HUDEP-2 (cell line): ENCODE measurements at regions not wholly inside any gene's neighbourhood (a gene's known extent, or its start where the extent isn't known, plus 50 kb on each side); places are given as distances from the start of the nearest gene placed in this dataset.

Experiments
- DNase-seq, 76 experiments: peaks; one replicate each; lab custom pipeline; 2025; ENCODE audit not compliant: unreplicated experiment in 76 of 76; lab: John Stamatoyannopoulos, UW

DNA sequence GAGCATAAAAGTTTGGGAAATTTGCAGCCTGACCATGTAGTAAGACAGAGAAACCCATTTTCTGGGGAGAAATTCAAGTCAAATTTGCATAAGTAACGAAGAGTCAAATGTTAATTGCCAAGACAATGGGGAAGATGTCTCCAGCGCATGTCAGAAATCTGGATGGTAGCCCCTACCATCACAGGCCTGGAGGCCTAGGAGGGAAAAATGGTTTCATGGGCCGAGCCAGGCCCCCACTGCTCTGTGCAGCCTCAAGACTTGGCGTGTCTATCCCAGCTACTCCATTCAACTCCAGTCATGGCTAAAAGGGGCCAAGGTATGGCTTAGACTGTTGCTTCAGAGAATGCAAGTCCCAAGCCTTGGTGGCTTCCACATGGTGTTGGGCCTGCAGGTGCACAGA is 269.8 kb downstream of the RFC3 start:
- DNase-seq = no peak

DNA sequence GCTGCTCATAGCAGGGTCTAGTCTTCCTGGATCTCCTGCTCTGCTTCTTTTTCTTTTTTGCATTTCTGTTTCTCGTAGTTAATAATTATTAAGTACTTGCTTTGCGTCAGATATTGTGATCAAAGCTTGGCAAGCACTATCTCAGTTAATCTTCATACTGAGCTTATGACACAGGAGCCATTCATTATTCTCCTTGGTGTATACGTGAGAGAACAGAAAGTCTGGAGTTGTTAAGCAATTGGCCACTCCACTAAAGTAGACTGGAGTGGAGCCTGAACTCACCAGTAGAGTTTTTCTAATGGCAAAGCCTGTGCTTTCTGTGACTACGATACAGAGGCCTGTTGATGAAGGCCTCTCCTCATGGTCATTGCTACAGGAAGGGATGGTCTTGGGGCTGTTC is 285.9 kb downstream of the RFC3 start:
- no peak for DNase-seq

DNA sequence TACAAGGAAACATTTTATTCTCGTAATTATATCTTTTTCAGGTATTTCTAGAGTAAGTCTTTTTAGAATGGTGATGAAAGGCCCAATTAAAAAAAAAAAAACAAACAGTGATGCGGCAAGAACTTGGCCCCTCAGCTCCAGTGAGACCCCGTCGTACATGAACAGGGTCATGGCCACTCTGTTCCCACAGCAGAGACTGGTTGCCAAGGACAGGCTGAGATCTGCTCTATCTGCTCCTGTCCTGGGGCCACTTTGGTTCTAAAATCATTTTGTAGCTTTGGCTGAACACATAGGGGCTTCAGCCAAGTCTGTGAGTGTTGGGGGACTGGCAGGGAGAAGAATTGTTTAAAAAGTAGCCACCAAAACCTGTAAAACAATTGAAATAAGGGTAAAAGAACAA is 286.9 kb downstream of the RFC3 start:
- DNase-seq = no peak

DNA sequence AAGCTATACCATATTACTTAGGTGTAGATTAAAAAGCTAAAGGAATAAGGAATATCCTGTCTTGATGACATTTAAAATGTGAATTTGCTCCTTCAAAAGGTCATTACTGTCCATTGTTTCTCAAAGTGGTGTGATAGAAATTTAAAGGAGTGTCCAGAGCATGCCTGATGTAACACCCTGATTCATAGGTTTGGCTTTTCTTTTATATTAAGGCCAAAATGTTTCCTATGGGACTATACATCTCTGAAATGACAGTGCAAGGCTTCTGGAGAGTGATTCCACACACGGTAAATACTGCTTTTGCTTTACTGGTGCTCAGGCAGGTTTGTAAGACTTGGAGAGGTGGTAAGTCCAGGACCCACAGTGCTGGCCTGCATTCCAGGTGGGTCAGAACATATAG is 289.9 kb downstream of the RFC3 start:
- no peak for DNase-seq

DNA sequence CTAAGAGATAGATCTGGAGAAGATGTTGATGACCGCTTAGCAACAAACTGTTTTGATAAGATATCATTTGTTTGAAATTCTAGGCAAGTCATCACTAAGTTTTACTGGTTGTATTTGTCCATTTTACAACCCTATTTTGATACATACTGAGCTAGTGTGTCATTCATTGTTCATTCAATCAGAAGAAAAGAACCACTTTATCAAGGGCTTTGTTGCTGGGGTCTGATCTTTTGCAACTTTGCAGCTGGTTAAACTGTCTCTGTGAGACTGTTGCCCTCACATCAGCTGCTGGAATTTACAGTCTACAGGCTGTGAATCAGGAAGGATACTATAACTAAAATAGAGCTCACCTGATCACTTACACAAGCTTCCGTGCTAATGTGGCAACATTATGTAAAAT is 290.5 kb downstream of the RFC3 start:
- no peak for DNase-seq

DNA sequence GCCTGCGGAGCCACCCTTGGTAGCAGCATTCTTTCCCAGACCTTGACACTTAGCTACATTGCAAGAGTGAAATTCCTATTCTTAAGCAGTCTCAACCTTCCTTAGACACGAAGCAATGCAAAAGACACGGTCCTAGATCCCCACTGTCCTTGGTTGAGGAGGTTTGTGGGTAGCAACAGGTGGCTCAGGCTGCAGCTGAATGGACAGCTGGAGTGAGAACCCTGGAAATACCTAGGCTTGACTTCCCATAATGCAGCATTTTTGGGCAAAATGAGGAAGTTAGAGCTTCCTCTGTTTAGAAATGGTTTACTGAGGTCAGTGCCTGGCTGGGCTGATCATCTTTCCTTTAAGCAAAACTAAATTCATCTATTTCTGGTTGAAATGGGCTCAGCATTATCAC is 296.6 kb downstream of the RFC3 start:
- DNase-seq = no peak

DNA sequence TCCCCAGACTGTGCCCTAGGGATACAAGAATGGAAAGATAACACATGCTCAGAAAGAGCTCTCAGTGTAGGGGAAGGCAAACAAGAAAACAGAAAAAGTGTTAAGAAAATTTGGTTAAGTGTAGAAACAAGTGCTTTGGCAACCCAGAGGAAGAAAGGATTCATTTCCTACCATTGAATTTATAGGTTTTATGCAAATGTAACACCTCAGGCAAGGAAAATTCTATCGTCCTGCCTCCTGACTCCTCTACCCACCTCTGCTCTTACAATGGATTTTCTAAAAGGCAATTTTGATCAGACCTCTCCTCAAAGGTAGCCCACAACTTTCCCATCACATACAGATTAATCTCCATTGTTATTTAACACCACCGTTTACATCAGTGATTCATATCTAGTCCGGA is 298.7 kb downstream of the RFC3 start:
- DNase-seq = no peak

DNA sequence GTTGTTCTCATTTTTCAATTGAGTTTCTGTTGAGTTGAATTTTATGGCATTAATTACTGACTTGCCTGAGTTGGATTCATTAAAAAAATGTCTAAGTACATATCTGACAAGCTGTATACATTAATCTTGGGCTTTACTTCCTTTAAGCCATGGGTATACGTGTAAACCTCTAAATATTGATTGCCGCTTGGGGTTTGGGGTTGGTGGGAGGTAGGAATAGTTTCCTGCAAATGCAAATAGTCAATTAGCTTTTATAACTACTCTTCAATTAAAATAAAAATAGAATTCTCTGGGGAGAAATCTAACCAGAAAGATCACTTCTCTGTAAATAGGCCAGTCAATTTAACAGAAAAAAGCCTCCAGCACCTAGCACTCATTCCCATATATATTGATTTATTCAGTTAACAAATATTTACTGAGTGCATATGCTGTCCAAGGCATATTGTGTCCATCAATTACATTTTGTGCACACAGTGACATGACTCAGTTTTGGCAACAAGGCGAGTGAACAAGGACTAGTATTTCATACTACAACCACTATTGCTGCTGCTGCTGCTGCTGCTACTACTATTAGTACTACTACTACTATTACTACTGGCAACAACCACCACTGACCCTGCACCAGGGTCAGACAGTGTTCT is 306.8 kb downstream of the RFC3 start:
- DNase-seq = no peak

DNA sequence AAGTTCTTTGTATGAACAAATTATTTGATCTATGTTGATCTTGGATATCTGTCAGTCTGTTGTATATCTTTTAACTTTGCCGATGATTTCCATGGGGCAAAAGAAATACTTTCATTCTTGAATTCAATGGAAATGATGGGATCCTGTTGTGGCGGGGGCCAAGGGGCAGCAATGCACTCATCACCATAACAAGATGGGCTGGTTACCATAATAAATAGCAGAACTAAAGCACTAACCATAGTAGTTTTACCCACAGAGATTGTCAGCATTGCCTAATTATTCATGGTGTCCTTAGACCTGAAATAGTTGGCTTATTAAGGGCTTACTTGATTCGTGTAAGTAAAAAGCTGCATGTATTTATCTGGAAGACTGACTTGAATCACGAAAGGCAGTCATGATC is 309.6 kb downstream of the RFC3 start:
- no peak for DNase-seq

DNA sequence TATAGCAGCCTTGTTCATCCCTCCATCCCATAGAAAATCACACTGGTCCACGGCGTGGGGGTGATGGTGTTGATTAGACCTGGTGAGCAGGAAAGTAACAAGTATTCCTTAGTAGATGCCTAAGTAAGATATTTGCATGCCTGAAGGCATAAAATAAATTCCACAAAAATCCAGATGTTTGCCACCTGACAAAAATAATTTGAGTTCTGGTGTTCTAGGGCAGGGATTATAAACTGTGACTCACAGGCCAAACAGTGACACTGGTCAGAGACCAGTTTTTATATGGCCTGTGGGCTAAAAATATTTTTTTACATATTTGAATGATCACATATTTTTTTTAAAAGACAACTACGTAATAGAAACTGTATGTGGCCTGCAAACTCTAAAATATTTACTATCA is 310.7 kb downstream of the RFC3 start:
- no peak for DNase-seq

DNA sequence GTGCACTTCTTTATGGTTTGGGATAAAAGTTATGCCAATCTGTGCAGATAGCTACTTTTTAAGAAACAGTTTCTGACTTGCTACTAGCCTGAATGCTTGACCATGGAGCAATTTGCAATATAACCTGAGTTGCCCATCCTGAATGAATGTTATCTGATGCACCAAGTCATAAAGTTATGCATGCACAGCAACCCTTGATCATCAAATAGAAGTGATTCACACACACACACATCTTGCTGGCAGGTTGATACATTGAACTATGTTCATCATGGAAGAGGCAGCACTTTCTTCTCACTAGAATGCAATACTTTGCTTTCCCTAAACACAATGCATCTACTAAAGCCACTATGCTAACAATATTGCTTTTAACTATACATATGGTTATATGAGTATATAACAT is 311.5 kb downstream of the RFC3 start:
- DNase-seq = no peak

DNA sequence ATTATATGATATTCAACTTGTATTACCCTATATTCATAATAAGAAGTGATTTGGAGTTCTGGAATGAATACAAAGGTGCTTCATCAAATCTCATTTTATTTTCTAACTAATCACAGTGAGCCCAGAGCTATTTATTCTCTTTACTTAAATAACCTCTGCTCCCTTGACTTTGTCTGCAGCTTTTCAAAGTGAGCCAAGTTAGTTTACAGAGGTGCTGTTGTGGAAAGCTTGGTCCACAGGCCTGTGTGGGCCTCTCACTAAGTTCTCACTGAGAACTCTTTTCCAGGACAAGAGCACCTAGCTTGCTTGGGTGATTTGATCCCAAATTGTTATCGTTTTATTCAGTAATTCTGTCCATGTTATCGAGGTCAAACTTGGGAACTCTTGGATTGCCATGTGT is 319.3 kb downstream of the RFC3 start:
- no peak for DNase-seq

DNA sequence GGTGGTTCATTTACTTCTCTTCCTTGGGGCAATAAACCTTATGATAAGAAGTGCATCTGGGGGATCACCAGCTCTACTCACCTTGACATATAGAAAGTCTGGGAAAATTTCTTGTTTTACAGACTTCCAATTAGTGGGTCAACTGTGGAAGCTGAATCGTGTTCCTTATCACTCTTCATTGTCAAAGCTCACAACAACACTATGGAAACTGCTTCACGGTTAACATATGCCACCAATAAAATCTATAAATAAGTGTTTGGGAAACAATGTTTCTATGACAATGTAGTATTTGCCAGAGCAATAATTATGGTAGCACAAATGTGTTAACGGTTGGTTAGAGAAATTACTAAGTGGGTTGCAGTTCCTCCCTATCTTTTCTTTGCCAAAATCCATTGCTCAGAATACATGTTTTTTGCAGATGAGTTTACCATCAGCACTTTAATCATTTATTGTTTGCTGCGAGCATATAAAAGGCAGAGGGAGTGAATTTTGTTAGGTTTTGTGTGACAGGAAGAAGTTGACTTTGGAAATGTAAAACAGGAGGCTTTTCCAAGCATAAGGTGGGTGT is 321.8 kb downstream of the RFC3 start:
- no peak for DNase-seq

DNA sequence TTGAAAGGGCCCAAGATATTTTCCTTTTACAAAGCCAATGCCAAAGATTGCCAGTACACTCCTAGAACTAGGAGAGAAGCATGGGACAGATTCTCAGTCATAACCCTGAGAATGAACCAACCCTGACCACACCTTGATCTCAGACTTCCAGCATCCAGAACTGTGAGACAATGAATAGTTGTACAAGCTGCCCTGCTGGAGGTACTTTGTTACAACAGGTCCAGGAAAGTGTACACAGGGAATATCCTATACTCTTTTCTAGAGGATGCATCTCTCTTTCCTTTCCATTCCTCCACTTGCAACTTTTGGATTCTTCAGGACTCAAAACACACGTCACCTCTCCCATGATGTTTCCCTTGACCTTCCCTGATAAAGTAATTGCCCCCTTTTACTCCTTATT is 325.7 kb downstream of the RFC3 start:
- no peak for DNase-seq

DNA sequence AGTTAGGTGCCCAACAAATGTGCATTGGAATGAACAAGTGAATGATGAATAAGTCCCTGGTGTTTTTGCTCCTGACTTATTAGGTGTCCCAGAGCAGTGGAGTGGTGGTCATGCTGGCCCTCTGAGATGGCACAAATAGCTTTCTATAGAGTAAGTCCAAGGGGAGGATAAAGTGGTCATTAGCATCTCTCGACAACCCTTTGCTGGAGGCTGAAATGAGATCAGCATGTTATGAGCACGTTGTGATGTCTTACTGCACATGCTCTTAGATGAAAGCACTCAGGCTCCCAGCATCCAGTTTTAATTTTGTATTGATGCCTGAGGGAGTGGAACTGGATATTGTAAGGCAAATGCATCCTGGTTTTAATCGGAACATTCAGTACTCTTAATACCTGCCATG is 326.2 kb downstream of the RFC3 start:
- DNase-seq = no peak

DNA sequence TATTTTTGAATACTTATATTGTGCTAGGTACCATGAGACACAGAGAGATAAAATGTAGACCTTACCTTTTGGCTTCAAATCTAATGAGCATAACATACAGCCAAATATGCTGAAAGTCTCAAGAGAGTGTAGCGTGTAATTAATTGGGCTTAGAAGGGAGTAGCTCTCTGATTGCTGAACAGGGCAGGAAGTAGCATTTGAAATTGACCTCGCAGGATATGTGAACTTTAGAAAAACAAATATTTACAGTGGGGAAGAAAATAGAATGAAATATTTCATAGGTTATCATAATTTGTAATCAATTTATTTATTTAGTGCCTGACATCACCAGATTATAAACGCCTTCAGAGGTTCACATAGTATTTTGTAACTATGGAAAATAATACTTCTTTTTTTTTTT is 327.1 kb downstream of the RFC3 start:
- no peak for DNase-seq

DNA sequence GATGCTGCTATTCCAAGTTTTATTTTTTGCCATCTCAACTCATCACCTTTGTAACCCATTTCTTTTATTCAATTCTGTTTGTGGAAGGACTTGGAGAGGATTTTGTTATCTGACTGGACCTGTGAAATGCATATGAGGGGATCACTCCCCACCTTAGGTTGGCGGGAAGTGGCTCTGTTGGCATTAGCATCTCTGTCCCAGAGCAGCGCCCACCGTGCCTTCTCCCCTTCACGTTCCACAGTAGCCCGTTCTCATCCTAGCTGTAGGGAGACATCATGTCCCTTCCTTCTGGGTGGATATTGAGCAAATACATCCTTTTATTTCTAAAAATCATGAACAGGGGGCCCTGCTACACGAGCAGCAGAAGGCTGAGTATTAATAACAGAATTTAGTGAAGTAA is 330.4 kb downstream of the RFC3 start:
- DNase-seq = no peak

DNA sequence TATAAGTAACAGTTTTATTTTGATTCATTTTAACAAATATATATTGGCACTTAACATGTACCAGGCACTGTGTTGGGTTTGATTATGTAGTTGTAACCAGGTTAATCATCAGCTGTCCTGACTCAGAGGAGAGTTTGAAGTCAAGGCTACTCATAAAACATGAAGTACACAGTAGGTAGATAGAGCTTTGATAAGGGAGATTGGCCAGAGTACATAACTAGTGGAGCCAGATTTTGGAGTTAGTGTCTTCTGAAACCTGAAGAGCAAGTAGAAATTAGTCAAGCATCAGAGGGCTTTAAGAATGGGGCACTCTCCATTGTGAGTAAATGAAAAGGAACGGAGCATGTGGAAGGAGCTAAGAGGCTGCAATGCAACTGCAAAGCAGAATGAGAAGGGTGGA is 333.9 kb downstream of the RFC3 start:
- DNase-seq = no peak

DNA sequence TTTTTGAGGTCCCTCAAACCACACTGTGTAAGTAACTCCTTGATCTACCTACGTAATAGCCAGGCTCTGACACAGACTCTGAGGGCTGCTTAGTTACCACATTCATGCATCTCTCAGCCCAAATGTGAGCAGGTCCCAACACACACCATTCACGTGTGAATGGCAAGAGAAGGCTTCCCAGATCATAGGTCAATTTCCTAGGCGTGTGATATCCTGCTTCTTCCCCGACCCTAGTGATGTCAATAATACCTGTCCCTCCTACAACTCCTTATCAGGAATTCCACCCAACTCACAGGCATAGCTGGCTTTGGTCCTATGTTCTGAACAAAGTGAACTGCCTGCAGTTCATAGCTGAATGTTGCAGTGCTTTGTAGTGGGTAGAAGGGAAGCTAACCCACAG is 334.5 kb downstream of the RFC3 start:
- DNase-seq = no peak

DNA sequence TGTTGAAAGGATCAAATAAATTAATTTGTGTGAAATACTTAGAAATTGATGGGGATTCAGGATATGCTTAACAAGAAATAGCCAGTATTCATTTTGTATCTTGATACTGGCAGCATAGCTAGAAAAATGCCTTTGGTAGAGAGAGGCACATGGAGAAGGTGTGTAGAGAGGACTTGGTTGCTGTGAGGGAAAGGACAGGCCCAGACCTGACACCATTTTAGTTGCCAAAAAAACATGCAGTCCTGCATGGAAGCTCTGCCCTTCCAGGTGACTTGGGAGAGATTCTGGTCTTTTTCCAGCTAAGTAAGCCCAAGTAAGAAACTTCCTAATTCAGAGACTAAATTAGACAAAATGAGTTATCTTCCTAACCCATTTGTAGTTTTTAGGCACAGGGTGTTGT is 335.0 kb downstream of the RFC3 start:
- no peak for DNase-seq

DNA sequence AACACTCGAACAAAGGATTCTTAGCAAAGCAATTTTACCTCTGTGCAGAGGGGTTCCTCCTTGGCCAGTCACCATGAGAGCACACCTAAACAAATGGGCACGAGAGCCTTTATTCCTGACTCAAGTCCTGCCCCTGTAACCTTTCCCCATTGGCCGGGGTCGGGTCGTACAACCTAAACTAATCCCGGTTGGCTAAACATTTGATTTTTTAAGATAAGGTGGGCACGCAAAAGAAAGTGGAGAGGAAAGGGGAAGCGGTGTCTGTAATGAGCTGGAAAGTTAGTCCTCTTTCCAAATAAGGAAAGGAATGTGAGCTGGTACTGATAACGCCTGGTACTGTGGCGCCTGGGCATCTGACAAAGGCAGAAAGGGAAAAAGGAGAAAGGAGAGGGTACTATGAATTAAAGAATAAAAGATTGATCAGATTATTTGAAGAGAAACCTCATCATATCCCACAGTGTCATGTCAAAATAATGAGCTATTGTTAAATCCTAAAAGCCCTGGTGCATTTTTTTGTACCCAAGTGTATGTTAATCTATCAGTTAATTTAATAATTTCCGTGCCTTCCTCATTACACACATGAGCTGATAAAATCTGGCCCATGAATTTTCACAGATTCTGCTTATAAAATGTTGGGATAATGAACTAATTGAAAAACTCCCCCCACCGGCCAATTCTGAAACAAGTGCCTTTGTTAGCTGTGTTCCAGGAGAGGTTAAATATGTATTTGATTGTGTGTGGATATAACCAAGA is 335.7 kb downstream of the RFC3 start:
- DNase-seq = no peak

DNA sequence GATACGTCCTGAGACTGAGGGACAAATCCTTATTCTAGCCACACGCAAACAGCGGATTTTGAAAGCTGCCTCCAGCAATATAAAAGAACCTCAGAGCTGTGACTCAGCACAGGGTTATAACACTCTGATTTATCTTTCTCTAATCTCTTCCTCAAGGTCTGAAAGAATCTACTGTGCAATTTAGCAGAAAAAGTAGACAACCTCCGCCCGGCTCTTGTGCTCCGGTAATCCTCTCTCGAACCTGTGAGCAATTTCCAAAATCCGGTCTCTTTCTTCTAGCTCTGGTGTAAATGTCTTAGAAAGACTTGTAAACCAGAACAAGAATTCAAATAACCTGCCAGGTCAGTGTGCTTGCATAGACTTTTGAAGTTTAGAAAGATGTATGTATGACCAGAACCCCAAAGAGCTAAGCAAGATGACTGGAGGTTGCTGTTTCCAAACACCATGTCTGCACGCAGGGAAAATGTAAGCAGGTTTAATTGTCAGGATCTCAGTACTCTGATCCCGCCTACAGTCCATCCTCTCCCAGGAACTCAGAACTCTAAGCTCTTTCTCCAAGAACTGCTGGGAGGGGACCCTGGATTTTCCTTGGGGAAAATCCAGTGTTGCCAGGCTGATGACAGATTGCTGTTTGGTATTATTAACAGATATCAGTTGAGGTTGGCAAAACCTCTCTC is 338.1 kb downstream of the RFC3 start:
- no peak for DNase-seq
